GM21786 (cell line): ENCODE measurements at regions not wholly inside any gene's neighbourhood (a gene's known extent, or its start where the extent isn't known, plus 50 kb on each side); places are given as distances from the start of the nearest gene placed in this dataset.

Source experiments
- ATAC-seq: cut with Tn5 transposase; IDR thresholded peaks from one replicate; pipeline ENCODE4 v1.9.1; 2021; ENCODE audit not compliant: unreplicated experiment

DNA sequence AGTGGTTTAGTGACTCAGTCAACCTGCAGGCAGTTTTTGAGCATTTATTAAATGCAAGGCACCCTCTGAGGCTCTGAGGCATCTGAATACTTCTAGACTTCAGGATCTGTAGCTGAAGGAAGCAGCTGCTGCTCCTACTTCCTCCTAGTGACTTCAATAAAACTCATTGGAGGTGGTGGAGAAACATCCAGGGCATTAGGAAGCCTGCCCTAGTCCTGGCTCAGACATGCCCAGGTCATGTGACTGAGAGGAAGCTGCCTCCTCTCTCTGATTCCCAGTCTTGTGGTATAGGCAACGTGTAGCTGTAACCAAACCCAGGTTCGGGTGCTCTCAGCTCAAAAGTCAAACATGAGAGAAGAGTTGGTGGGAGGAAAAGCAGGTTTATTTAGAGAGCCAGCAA, 287.2 kb upstream of the GYPC start:
- no peak for ATAC-seq

DNA sequence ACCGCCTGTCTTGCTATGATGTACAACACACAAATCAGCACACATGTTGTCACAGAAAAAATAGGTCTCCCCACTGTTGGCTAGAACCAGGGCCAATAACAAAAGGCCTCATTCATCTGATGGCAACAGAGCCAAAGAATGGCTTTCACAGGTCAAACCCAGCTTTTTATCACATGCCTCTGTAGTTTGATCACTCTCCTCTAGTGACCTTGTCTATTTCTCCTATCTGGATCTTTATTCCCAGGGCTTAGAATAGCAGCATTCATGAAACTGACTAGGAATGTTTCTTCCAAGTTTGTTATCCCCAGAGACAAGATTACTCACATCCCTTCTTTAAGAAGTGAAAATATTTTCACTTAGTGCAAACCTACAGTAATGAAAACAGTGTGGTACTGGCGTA, 285.8 kb upstream of the GYPC start:
- no peak for ATAC-seq

DNA sequence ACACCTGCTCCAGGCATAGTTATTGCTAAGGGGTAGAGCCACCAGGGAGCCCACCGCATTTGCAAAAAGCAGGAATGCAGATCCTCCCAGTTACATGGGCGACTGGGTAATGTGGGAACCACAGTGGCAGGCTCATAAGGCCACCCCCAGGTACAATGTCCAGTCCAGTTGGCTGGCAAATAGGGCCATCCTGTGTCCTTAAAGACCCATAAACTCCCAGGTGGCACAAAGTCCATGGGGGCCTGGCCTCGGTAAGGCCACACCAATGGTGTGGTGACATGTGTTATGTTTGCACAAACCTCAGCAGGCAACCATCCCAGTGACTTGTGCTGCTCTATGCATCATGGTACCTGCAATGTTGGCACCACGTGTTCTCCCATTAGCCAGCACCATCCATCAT, 283.6 kb upstream of the GYPC start:
- ATAC-seq = no peak

DNA sequence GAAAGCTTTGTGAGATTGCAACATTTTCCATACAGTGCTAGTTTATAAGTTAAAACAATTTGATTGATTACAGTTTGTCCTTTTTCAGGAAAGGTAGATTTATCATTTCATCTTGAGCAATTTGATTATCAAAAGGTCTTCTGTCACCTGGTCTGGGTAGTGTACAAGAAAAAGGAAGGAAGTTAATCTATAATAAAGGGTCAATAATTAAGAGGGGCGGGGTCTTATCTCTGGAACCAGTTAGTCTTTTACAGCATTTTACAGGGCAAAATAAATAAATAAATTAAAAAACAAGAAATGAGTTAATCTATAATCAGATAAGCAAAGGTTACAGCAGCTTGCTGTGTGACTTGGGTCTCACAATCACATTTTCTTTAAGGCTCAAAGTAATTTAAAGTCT, 277.8 kb upstream of the GYPC start:
- no peak for ATAC-seq

DNA sequence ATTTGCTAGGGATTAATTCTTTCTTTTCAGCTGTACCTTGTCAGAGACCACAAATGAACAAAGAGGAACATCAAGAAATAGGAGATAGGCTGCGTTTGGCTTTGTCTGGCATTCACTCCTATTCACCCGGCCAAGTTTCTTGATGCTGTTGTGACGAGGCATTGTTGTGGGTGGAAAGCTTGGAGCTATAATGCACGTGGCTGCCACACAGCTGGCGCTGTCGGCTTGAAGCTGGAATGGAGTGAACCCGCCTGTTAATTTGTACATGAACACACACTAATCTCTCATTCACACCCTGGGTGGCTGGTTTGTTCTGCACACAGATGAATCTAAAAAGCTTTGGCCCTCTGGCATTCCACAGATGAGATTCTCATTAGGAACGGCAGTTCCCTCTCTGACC, 274.9 kb upstream of the GYPC start:
- ATAC-seq = no peak

DNA sequence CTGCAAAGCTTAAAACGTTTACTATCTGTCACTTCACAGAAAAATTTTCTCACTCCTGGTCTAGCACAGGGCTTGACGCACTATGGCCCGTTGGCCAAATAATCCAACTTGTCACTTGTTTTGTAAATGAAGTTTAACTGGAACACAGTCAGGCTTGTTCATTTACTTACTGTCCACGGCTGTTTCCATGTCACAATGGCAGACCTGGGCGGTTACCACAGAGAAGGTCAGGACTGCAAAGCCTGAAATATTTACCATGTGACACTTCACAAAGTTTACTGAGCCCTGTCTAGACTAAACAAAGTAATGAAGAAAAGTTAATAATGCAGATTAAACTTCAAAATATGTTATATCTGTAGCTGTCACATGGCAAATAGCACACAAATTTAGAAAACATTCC, 273.0 kb upstream of the GYPC start:
- no peak for ATAC-seq

DNA sequence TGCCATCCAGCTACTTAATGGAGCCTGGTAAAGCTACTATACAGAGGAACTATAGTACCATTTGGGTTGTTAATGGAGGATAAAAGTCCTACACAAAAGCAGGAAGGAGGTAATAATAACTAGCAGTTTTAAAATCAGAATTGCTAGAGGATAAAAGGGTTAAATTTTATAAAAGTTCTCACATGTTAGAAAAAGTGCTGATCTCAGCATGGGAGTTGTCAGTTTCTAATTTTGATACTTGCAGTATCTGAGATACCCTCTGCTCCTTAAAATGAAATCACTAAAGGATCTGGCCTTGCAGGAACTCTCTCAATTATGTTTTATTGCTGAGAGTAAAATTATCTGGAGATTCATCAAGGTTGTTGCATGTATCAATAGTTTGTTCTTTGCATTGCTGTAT, 272.2 kb upstream of the GYPC start:
- no peak for ATAC-seq

DNA sequence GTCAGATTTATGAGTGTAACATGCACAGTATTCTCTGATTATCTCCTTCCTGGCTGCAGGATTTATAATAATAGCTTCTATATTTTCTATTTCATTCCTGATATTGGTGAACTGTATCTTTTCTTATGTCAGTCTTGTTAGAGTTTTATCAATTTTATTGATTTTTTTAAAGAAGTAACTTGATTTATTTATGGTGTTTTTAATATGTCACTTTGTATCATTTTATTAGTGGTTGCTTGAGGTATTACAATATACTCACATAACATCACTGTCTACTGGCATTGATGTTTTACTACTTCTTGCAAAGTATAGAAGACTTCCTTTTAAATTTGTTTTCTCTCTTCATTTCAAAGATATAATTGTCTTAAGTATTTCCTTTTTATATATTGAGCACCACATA, 270.5 kb upstream of the GYPC start:
- ATAC-seq = no peak

DNA sequence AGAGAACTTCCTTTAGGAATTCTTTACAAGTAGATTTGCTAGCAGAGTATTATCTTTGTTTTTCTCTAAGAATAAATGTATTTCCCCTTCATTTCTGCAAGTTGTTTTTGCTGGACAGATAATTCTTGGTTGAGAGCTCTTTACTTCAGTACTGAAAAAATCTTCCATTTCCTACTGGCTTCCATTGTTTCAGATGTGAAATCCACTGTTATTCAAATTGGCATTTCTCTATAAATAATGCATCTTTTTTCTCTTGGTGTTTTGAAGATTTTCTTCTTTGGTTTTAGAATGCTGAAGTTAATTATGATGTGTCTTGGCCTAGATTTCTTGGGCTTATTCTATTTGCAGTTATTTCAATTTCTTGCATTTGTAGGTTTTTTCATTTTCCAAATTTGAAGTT, 270.0 kb upstream of the GYPC start:
- ATAC-seq = no peak

DNA sequence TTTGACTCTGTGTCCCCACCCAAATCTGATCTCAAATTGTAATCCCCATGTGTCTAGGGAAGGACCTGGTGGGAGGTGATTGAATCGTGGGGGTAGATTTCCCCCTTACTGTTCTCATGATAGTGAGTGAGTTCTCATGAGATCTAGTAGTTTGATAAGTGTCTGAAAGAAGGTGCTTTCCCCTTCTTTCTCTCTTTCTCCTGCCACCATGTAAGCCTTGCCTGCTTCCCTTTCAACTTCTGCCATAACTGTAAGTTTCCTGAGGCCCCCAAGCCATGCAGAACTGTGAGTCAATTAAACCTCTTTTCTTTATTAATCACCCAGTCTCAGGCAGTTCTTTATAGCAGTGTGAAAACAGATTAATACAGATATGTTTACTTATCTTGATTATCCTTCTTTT, 266.5 kb upstream of the GYPC start:
- ATAC-seq = no peak

DNA sequence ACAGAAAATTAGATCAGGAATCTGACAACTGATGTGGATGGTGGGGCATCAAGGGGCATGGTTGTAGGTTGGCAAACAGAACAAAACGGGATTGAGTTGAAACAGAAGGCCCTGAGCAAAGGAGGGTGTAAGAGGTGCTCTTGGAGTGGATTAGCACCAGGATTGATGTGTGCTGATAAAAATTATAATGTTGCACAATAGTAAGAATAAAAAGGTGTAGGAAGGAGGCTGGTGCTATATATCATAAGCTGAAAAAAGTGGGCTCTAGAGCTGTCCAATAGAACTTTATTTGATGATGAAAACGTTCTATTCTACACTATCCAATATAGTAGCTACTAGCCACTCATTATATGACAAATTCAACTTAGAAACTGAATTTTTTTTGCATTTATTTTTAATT, 263.1 kb upstream of the GYPC start:
- ATAC-seq = no peak

DNA sequence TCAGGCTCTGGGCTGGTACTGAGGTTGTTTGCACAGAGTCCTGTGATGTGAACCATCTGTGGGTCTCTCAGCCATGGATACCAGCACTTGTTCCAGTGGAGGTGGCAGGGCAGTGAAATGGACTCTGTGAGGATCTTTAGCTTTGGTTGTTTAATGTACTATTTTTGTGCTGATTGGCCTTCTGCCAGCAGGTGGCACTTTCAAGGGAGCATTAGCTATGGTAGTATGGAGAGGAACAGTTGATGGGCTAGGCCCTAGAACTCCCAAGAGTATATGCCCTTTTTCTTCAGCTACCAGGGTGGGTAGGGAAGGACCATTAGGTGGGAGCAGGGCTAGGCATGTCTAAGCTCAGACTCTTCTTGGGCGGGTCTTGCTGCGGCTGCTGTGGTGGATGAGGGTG, 257.0 kb upstream of the GYPC start:
- ATAC-seq = no peak

DNA sequence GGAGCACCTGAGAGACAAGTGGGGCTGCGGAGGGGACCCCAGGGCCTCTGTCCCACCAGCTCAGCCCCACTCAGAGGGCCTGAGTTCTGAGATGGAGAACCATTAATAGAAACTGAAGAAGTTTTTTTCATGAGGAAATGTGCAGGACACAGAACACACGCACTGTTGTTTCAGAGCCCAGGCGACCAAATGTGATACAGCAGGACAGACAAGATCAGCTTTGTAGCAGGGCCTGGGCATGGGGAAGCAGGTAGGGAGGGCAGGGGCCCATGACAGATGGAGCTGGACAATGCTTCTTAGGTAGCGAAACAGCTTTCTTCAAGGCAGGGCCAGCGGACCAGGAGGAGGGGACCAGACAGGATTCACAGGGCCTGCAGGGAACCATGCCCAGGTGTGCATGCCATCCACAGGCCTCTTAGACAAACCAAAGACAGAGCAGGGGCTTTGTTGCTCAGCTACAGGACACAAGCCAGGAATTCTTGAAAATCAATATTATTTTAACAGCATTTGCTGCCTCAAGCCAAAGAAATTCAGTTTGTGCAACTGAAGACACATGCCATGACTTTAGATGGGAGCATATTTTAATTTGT, 252.8 kb upstream of the GYPC start:
- ATAC-seq = no peak

DNA sequence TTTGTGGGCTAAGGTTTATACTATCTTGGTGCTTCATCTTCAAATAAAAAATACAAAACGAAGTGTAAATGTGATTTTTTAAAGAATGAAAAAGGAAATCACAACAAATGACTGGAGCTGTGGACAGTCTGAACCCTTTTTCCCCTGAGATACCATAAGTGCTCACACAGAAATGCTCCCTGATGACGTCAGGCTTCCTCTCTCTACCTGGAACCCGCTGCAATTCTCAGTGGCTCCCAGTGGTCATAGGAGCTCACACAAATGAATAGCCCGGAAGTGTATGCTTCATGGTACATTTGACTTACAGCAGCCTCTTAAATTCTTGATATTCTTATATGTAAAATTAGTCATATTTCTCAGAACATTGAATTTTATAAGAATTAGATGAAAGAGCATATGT, 249.7 kb upstream of the GYPC start:
- no peak for ATAC-seq

DNA sequence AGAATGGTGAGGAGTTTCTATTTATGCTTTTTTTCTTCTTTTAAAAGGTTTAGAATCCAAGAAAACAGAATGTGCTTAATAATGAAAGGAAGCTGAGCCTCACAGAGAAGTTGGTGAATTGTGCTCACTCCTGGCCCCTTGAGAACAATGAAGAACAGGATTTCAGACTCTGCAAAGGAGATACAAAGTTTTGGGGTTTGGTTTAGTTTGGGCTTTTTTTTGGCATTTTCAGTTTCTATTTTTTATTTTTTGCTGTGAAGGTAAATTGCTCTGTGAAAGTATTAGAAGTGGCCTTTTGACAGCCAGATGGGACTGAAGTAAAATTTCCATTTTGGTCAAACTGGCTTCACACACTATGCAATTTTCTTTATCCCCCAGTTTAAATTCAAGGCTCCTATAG, 247.3 kb upstream of the GYPC start:
- no peak for ATAC-seq

DNA sequence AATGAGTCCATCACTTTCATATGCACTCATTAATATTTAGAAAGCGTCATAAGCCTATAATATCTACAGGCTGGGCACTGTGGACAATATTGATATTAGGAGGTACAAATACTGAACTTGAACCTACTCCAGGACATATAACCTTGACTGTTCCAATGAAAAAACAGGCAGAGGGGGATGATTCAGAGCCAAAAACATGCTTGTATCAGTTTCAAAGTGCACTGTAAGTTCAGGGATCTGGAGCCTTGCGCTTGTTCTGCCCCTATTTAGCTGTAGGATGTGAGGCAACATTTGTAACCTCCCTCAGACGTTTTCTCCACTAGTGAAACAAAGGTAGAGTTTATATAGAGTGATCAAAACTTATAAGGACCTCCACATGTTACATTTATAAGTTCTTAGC, 246.1 kb upstream of the GYPC start:
- ATAC-seq = no peak

DNA sequence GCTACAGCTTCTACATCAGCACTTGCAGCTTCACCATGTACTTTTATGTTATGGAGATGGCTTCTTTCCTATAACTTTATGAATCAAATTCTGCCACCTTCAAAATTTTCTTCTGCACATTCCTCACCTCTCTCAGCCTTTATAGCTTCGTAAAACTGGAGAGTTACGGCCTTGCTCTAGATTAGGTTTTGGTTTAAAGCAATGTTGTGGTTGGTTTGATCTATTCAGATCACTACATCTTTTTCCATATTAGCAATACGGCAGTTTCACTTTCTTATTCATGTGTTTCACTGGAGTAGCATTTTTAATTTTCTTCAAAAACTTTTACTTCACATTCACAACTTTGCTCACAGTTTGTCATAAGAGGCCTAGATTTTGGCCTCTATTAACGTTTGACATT, 242.9 kb upstream of the GYPC start:
- peak; percentile 56 for ATAC-seq

DNA sequence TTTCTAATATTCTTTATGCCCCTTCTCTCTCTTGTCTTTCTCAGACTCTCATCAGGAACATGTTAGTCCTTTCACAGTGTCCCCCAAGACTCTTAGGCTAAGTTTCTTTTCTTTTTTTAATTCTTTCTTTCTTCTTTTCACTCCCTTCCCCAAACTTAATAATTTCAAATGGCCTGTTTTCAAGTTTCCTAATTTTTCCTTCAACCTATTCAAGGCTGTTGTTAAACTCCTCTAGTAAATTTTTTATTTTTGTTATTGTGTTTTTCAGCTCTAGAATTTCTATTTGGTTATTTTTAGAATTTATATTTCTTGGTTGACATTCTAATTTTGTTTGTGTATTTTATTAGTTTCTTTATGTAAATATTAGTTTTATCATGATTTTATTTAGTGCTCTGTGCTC, 236.6 kb upstream of the GYPC start:
- no peak for ATAC-seq

DNA sequence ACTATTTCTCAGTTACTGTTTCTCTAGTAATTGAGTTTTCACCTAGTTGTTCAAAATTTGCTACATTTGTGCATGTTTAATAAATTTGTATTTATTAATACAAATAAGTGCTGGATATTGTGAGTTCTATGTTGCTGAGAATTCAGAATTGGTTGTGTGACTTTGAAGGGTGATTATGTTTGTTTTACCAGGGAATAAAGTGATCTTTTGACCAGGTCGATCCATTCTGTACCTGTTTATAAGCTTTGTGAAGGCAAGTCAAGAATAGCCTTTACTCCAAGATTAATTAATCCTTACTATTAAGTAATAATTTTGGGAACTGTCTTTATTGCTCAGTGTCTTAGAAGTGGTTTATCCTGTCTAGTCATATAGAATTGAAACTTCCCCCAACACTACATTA, 230.0 kb upstream of the GYPC start:
- ATAC-seq = no peak

DNA sequence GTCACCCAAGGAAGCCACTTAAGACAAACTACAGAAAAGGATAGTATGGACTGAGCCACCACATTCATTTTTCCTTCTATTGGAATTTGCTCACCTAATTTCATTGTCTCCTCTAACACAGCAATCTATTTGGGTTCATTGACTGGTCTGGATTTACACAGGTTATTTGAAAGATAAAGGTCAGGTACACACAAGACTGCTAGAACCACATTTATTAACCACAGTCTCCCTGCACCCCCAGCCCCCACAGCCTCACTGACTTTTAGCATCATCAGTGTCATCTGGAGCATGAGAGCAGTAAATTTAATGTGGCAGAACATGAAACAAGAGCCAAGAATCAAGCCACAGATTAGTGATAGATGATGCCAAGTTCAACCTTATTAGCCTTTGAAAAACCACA, 226.9 kb upstream of the GYPC start:
- ATAC-seq = no peak

DNA sequence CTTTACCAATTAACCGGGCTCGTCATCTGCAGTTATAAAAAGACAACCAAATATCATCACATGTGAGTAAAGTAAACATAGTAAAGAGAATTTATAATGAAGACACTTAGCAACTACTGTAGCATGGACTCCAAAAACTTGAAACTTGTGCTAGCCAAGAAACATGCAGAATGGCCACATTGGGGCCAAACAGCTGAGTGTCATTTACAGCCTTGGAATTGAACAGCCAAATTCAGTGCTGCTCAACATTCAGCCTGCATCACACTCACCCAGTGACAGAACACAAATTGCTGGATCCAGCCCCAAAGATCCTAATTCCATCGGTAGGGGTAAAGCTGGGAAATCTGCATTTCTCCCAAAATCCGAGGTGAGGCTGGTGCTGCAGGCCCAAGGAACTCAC, 224.8 kb upstream of the GYPC start:
- ATAC-seq = no peak

DNA sequence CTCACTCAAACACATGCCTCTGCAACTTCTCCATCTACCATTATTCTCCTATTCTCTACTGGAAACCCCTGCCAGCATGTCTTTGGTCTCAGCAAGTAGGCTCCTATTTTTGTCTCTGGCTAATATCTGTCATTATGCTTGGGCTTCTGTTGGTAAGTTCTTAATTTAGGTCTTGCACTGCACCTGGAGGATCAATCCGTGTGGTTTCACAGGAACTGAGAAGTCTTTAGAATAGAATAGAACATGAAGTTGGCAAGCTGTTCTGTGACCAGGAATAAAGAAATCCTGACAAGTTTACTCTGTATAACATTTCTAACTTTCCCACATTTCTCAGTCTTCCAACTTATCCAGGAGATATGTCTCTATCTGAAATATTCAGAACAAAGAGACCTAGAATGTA, 219.5 kb upstream of the GYPC start:
- ATAC-seq = no peak

DNA sequence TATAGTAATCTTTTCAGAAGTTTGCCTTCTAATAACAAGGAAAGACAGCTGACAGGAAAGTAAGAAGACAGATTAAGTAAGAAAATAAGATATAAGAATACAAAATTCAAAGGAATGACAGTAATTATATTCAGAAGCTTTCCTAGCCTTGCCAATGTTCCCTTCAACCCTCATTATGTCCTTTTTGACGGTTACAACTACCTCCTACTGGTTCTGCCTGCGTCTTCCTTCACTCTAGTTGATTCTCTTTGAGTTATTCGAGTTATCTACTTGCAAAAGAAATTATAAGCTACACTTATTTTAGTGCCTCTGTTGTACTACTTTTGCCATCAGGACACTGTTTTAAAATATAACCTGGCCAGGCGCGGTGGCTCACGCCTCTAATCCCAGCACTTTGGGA, 218.9 kb upstream of the GYPC start:
- no peak for ATAC-seq

DNA sequence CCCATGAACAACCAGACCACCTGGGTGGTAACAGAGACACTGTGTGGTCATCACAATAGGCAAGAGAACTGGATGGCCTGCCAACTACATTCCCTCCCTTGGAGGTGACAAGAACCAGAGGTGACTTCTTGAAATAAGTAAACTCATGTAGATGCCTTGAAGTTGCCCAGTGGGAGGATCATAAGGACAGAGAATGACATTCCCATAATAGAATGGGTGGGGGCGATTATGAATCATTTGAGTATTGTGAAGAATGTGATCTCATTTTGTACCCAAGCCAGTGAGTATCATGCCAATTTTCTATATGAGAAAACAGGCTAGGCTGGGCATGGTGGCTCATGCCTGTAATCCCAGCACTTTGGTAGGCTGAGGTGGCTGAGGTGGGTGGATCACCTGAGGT, 211.4 kb upstream of the GYPC start:
- no peak for ATAC-seq
